ENCODE measurements at regions not wholly inside any gene's neighbourhood (a gene's known extent, or its start where the extent isn't known, plus 50 kb on each side); places are given as distances from the start of the nearest gene placed in this dataset.

GRCh38 chr12:76622915-76623314 is 63.3 kb upstream of the OSBPL8 start:
- TF ChIP-seq CTCF (IDR thresholded peaks at IDR 0.05) = no peak
- H3K4me3 Mint-ChIP-seq (ENCODE audit: unreplicated experiment) = no peak overlapping the region
- H3K27ac Mint-ChIP-seq (ENCODE audit: unreplicated experiment) = no peak overlapping the region
- H3K9me3 Mint-ChIP-seq (ENCODE audit: low read depth) = no peaks in the 10 kb centered on the region
- peaks cover 5% of the 10 kb centered on the region for H3K4me1 Mint-ChIP-seq (ENCODE audit: low read depth)
- no peak for DNase-seq (ENCODE audit: low spot score)
- H3K27me3 Mint-ChIP-seq (ENCODE audit: low read depth) = no peaks in the 10 kb centered on the region
- no peaks in the 10 kb centered on the region for H3K36me3 Mint-ChIP-seq (ENCODE audit: low read depth)

GRCh38 chr12:76623931-76624330 is 64.4 kb upstream of the OSBPL8 start:
- Mint-ChIP-seq H3K27ac (ENCODE audit: unreplicated experiment) (no peak overlapping the region), H3K27me3 (ENCODE audit: low read depth) (no peaks in the 10 kb centered on the region), H3K9me3 (ENCODE audit: low read depth) (no peaks in the 10 kb centered on the region), H3K4me1 (ENCODE audit: low read depth) (peaks cover 5% of the 10 kb centered on the region), H3K36me3 (ENCODE audit: low read depth) (no peaks in the 10 kb centered on the region), H3K4me3 (ENCODE audit: unreplicated experiment) (no peak overlapping the region)
- no peak for DNase-seq (ENCODE audit: low spot score)
- TF ChIP-seq CTCF (IDR thresholded peaks at IDR 0.05) = no peak

- Mint-ChIP-seq H3K36me3 (ENCODE audit: low read depth) (no peaks in the 10 kb centered on the region), H3K4me1 (ENCODE audit: low read depth) (peaks cover 5% of the 10 kb centered on the region), H3K4me3 (ENCODE audit: unreplicated experiment) (no peak overlapping the region), H3K27ac (ENCODE audit: unreplicated experiment) (no peak overlapping the region), H3K27me3 (ENCODE audit: low read depth) (no peaks in the 10 kb centered on the region), H3K9me3 (ENCODE audit: low read depth) (no peaks in the 10 kb centered on the region)
- no peak for DNase-seq (ENCODE audit: low spot score)
- no peak for TF ChIP-seq CTCF (IDR thresholded peaks at IDR 0.05)
Measured at GRCh38 chr12:76627346-76628135, 68.0 kb upstream of the OSBPL8 start.

- H3K36me3 Mint-ChIP-seq (ENCODE audit: low read depth) = no peaks in the 10 kb centered on the region
- H3K9me3 Mint-ChIP-seq (ENCODE audit: low read depth) = no peaks in the 10 kb centered on the region
- H3K4me1 Mint-ChIP-seq (ENCODE audit: low read depth) = peaks cover 5% of the 10 kb centered on the region
- no peak for DNase-seq (ENCODE audit: low spot score)
- H3K27me3 Mint-ChIP-seq (ENCODE audit: low read depth) = no peaks in the 10 kb centered on the region
- no peak overlapping the region for H3K27ac Mint-ChIP-seq (ENCODE audit: unreplicated experiment)
- H3K4me3 Mint-ChIP-seq (ENCODE audit: unreplicated experiment) = no peak overlapping the region
- no peak for TF ChIP-seq CTCF (IDR thresholded peaks at IDR 0.05)
Measured at GRCh38 chr12:76628745-76629144, 69.2 kb upstream of the OSBPL8 start.

- H3K9me3 Mint-ChIP-seq (ENCODE audit: low read depth) = no peaks in the 10 kb centered on the region
- H3K4me3 Mint-ChIP-seq (ENCODE audit: unreplicated experiment) = no peak overlapping the region
- no peak for TF ChIP-seq CTCF (IDR thresholded peaks at IDR 0.05)
- DNase-seq (ENCODE audit: low spot score) = no peak
- no peaks in the 10 kb centered on the region for H3K36me3 Mint-ChIP-seq (ENCODE audit: low read depth)
- H3K27ac Mint-ChIP-seq (ENCODE audit: unreplicated experiment) = peak overlapping the region; percentile 5
- peaks cover 10% of the 10 kb centered on the region for H3K4me1 Mint-ChIP-seq (ENCODE audit: low read depth)
- H3K27me3 Mint-ChIP-seq (ENCODE audit: low read depth) = no peaks in the 10 kb centered on the region
Measured at GRCh38 chr12:76631741-76632140, 72.2 kb upstream of the OSBPL8 start.

Data from chondrocyte (in vitro differentiated cells).